ENCODE measurements at regions not wholly inside any gene's neighbourhood (a gene's known extent, or its start where the extent isn't known, plus 50 kb on each side); places are given as distances from the start of the nearest gene placed in this dataset.

- TF ChIP-seq GABPA (tag; conservative IDR thresholded peaks at IDR 0.05; ENCODE audit: low read depth): no peak
- no peak for TF ChIP-seq RBM14 (IDR thresholded peaks at IDR 0.05; ENCODE audit: borderline replicate concordance, insufficient read depth, low read depth, low read length)
- no peak for TF ChIP-seq ZBTB2 (IDR thresholded peaks at IDR 0.05)
- no peak for TF ChIP-seq ZNF589 (CRISPR knock-in tag; IDR thresholded peaks at IDR 0.05; ENCODE audit: low read depth)
Observed at GRCh38 chr4:23728393-23728792, 161.5 kb downstream of the PPARGC1A start (continued).

GRCh38 chr4:23720556-23720955 lies 169.3 kb downstream of the PPARGC1A start:
- no peaks in the 10 kb centered on the region for H3K4me1 ChIP-seq (replicated peaks in 1 of 2; ENCODE audit: control insufficient read depth in 2 of 2, insufficient read depth in 2 of 2, low read length in 2 of 2)

More at GRCh38 chr4:23720556-23720955, 169.3 kb downstream of the PPARGC1A start:
- Histone ChIP-seq H3K79me2 (ENCODE audit: control insufficient read depth, insufficient read depth, low read length) (no peaks in the 10 kb centered on the region), H3K9ac (ENCODE audit: insufficient read depth in 1 of 2, low read depth in 2 of 2, low read length in 2 of 2) (no peak overlapping the region), H3K27me3 (ENCODE audit: control insufficient read depth in 2 of 2, insufficient read depth in 2 of 2, low read length in 2 of 2) (no peaks in the 10 kb centered on the region), H3K4me2 (ENCODE audit: insufficient read depth, low read length) (no peak overlapping the region), H2AFZ (ENCODE audit: low read depth, low read length) (no peak overlapping the region), H3K4me3 (no peak overlapping the region), H3K9me3 (replicated peaks; ENCODE audit: control insufficient read depth, insufficient read depth, low read depth, low read length) (no peaks in the 10 kb centered on the region), H3K36me3 (ENCODE audit: control insufficient read depth, insufficient read depth, low read length) (no peaks in the 10 kb centered on the region), H4K20me1 (replicated peaks; ENCODE audit: control insufficient read depth, insufficient read depth, low read length) (no peaks in the 10 kb centered on the region), H3K27ac (ENCODE audit: extremely low read depth, low read depth, low read length) (no peak overlapping the region), H3K9me1 (ENCODE audit: control insufficient read depth, insufficient read depth, low read length) (no peaks in the 10 kb centered on the region)
- TF ChIP-seq BCOR (IDR thresholded peaks at IDR 0.05): no peak
- TF ChIP-seq ZNF280B (CRISPR knock-in tag; IDR thresholded peaks at IDR 0.05): no peak
- no peak for TF ChIP-seq E4F1 (CRISPR knock-in tag; IDR thresholded peaks at IDR 0.05; ENCODE audit: borderline replicate concordance)
- no peak for TF ChIP-seq ZBTB9 (CRISPR knock-in tag; IDR thresholded peaks at IDR 0.05)
- TF ChIP-seq ESRRB (CRISPR knock-in tag; IDR thresholded peaks at IDR 0.05; ENCODE audit: borderline replicate concordance): no peak
- no peak for TF ChIP-seq FOXA1 (IDR thresholded peaks at IDR 0.05; ENCODE audit: borderline replicate concordance)
- no peak for TF ChIP-seq ZBTB5 (IDR thresholded peaks at IDR 0.05)
- no peak for TF ChIP-seq LARP7 (IDR thresholded peaks at IDR 0.05)
- TF ChIP-seq BRD9 (IDR thresholded peaks at IDR 0.05; ENCODE audit: low read depth, partially characterized antibody): no peak
- no peak for TF ChIP-seq XRCC5 (IDR thresholded peaks at IDR 0.05; ENCODE audit: low read depth, low read length)
- ATAC-seq: no peak
- intact Hi-C loops (cut with micrococcal nuclease): no loop called here
- BruUV-seq (replicated peaks): no TSS peak
- 0% methylated on average over 2 of the region's 2 CpGs for WGBS (ENCODE audit: insufficient coverage, low coverage, missing lambda C conversion rate)
- FAIRE-seq: no peak
- in situ Hi-C loops (cut with MboI): no loop called here
- no peak for DNase-seq (ENCODE audit: extremely low read depth in 1 of 4, low spot score in 3 of 4)
- ChIA-PET CTCF (ENCODE audit: low intra/inter-chr PET ratio) (no interaction called here), POLR2A (interaction anchor here (1.0 kb wide), 1 partner anchor 95 kb away, joined by 3 read pairs; no protein-coding TSS in a partner anchor)

Data from K562 (cell line).